ENCODE measurements at regions not wholly inside any gene's neighbourhood (a gene's known extent, or its start where the extent isn't known, plus 50 kb on each side); places are given as distances from the start of the nearest gene placed in this dataset.

DNA sequence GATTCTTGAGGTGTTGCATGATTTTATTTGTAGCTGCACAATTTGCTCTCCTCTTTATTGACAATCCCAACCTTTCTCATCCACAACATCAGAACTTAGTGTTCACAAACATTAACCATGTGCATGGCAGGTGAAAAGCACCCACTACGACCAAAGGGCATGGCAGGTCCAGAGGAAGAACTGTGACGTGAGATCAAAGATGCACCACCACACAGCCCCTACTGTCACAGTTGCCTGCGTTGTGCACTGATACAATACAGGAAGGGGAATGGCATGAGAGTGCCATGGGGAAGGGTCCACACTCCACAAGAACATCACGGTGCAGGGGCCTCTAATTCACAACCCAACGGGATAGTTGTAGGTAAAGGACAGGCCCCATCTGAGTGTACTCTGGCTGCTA is 217.1 kb upstream of the PFKP start:
- DNase-seq, result no peak

DNA sequence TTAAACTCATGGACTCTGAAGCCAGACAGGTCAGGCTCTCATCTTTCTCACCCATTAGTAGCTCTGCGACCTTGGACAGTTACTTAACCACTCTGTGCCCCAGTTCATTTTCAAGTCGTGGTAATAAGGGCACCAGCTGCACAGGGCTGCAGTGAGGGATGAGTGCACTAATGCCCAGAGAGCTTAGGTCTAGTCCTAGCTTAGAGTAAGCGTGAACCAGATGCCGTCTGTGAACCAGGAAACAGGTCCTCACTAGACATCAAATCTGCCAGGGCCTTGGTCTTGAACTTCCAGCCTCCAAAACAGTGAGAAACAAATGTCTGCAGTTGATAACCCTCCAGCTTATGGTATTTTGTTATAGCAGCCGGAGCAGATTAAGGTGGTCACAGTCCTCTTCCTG is 222.4 kb upstream of the PFKP start:
- DNase-seq, result no peak

DNA sequence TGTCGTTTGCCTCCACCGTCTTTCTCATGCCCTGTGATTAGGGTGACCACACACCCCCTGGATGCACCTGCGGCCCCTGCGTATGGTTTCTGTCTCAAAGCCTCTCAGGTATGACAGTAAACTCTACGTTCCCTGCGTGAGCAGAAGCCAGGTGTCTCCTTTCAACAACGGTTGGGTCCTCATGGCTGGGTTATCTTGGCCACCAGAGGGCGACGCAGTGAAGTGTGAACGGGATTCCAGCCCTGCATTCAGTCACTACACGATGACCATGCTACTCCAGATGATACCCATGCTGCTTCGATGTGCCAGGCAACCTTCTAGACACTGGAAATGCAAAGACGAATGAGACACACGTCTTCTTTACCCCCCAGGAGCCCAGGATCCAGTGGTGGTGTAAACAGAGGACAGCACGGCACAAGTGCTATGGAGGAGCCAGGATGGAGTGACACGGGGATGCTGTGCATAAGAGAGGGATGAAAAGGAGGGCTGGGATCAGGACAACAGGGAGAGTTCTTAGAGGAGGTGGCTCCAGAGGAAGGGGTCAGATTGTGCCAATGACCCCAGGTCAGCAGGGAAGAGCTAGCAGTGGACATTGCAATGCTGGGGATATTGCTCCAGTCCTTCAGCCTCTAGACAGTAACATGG is 228.1 kb upstream of the PFKP start:
- peak; percentile 39 for DNase-seq

DNA sequence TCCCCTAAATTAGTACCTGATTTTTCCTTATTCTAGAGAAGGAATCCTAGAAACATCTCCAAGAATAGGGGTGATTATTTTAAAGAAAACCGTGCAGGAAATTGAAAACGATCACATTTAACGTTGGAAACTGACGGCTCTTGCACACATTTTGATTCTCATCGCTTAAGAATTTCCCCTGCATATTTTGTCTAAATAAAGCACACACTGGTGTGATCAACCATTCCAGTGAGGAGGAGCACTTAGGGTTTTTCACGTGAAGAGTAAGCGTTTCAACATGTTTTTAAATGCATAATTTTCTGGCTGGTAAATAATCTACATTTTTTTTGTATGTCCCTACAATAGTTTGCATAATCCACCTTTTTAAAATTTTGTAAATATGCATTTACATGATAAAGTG is 229.7 kb upstream of the PFKP start:
- DNase-seq, result no peak

DNA sequence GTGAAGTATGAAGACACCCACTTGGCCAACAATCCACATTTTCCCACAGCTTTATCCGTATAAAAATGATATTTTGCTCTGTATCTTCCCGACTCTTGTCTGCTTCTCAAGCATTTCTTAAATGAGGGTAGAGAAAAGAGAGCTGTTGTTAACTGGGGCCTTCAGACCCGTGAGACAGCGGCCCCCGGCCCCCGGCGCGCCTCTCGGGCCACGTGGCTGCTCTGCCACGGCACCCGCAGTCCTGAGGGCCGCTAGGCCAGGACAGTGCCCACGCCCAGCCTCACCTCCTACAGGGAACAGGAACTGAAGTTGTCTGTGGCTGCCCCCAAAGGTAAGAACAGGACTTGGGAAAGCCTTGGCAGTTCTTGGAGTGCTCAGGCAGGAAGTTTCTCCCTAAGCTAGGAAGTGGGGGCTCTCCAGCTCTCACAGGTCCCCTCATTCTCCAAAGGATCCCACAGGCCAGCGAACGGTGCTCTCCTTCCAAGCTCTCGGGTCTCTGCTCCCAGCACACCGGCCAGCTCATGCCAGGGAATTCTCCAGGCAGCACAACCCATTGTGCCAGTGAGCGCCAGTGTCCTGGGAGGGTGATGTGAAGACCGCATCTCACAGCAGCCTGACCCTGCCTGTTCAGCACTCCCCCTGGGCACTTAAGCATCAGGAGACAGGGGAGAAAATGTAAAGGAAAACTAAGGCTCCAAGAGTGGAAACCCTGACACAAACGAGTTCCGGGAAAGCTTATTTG is 230.3 kb upstream of the PFKP start:
- DNase-seq, result no peak

DNA sequence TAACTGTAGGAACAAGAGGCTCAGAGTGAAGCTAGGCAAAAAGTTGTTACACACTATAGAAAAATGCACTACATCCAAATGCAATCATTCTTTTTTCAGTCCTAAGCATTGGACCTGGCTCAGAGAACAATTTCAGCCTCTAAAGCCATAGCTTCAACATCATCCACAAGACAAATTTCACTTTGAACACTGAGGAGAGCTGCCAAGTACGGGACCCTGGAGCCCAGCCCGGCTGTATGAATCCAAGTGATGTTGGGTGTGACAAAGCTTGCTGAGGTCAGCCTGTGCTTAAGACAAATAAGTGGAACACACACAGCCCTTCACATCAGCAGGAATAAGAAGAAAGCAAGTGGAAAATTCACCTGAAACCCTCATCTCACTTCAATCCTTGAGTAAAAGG is 233.1 kb upstream of the PFKP start:
- DNase-seq, result no peak

DNA sequence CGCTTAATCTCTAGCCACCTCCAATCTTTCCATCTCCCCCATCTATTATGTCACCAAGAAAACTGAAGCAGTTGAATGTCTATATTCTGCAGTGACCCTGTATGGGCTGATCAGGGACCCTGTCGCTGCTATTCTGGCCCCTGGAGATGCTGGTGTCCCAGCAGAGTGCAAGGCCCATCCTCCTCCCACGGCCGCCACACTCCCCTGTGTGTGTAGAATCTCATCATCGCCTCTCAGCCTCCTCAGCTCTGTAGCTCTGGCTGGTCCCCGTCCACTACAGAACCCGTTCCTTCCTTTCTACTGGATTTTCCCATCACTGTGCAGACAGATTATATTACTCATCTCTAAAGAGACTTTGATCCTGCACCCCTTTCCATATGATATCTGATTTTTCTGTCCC is 235.8 kb upstream of the PFKP start:
- no peak for DNase-seq

DNA sequence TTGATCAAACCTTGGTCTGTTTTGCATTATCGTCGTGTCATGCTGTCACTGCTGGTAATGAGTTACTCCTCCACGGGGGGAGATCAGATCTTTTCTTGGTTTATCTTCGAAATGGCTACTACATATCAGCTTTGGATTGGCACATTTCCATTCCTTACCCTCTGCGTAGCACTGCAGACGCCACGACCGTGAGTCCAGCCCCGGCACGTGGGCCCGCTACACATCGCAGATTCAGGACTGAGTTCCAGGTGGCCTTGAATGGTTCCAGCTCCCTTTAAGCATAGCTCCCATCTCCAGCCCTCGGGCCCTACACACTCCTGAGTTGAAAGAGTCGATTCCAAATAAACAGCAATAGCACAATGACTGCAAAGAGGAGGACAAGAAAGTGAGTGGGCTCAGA is 238.6 kb upstream of the PFKP start:
- no peak for DNase-seq

DNA sequence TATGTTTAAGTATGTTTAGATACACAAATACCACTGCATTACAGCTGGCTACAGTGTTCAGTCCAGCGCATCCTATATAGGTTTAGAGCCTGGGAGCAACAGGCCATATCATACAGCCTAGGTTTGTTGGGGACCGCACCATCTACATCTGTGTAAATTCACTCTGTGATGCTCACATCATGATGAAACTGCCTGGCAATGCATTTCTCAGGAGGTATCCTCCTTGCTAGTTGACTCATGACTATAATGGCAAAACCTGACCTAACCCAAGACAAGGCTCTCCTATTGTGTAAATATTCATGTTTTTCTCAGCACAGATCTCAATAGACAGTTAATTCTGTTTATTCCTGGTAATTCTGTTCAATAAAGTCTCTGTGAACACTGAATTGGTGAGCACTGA is 240.7 kb upstream of the PFKP start:
- no peak for DNase-seq

DNA sequence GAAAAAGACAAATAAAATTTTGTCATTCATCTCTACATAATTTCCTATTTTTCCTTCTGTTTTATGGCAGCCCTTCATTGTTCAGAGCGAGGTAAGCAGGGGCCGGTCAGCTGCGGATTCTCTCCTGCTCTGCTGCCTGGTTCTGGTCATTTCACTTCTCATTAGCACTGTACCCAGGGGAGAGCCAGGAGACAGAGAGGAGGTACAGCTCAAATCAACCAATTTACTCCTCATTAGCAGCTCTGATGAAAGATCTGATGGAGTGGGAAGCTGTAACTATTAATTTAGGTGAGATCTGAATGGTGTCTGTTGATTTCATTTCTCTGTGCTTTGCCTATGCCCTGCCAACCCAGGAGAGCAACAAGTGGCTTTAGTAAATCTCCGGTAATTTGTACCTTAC is 241.5 kb upstream of the PFKP start:
- no peak for DNase-seq

DNA sequence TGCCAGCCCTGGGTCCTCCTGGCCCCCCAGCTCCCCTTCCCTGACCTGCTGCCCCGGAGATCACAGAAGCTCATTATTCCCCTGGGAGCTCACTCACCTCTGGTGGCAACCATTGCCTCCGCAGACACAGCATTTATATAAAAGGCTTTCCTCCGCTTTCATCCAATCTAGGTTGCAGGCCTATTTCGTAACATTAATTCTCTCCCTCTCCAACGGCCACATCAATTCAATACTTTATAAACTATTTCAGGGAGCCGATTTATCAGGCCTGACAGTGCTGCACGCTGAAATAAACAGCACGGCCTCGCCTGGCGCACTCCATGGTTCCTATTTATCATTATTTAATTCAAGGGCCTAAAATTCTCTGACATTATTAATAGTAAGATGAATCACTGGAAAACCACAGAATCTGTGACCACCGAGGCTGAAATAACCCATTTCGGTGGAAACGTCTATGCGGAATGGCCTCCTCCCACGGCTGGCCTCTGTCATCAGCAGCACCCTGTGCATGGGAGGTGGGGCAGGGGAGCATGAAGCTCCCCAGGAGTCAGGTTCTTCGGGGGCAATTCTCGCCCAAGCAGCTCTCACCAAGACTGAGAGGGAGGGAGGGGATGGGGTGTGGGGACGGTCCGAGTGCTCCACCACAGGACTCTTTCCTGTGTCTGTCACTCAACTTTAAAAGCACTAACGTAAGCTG is 249.3 kb upstream of the PFKP start:
- DNase-seq, result no peak

DNA sequence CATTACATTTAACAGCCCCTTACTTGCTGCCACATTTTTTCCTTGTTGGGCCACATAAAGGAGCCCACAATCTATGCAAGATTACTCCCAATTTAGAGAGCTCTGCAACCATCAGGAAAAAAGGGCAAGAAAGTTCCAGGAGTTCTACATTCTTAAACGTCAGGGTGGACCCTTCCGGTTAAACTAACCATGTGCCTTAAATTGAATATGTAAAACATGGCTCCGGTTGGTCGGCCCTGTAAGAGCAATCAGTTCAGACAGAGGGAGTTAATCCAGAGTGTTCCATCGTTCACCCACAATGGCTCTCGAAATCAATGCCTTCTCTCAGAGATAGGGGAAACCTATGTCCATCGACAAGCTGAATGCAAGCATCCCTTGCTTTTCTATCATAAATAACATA is 253.7 kb upstream of the PFKP start:
- no peak for DNase-seq

DNA sequence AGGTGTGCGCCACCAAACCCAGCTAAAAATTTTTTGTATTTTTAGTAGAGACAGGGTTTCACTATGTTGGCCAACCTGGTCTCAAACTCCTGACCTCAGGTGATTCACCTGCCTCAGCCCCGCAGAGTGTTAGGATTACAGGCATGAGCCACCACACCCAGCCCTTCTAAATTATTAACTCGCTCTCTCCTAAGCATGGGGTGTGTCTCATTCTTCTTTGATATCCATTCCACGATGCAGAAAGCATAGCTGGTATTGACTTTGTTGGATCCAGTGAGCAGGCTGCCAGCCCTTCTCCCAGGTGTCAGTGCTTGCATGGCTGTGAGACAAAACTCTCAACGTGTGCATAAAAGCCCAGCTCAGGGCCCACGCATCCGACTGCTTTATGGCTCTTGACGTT is 254.1 kb upstream of the PFKP start:
- DNase-seq, result no peak

DNA sequence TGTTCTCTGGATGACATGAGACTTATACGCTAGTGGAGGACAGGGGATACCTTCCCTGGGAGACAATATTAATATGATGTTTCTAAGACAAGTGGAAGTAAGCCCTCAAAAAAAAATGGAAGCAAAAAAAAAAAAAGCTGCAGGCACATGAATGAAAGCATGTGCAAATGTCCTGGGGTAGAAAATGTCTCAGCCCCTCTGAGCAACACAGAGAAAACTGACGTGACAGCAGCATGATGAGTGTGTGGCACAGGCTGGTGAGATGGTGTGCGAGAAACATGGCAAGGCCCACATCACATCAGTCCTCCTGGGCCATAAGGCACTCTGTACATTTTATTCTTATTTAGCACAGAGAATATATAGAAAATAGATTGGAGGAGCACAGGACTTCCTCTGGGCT is 254.7 kb upstream of the PFKP start:
- DNase-seq, result no peak

DNA sequence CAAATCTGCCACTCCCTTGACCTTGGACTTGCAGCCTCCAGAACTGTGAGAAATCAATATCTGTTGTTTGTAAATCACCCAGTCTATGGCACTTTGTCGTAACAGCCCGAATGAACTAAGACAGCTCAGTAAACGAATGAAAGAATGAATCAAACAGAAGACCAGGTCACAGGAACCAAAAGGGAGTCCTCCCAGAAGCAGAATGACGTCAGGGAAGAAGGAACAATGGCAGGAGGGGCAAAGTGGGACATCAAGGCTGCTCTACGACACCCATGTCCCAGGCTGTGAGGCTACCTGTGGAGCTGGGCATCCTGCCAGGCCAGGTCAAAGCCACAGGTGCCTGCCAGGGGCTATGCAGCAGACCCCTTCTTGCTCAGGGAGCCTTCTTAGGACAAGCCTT is 267.2 kb upstream of the PFKP start:
- no peak for DNase-seq

DNA sequence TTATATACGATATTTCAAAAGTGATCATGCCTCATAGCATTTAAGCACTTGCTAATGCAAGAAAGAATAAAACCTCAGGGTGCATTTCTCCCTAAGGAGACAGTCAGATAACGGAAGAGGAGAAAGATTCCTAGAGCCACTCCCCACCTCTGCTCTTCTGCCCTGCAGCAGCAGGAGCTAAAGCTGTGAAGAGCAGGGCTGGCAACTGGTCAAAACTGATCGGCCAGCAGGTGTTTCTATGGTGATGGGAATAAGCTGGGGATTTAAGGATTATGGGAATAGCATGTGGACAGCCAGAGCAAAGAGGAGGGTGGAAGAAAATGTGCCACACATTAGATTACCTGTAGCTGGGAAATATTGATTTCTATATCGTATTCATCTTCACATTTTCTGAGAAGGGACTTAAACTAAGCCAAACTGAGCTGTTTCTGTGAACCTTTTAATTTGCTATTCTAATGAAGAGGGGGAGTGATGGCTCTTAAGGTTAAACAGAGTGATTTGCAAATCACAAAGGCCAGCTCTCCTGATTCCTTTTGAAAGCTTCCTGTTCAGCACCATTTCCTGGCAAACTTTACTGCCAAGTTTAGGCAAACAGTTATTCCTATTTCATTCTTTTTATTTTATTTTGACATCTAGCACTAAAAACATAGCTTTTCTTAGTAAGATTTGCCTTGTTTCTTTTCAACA is 268.9 kb upstream of the PFKP start:
- no peak for DNase-seq

DNA sequence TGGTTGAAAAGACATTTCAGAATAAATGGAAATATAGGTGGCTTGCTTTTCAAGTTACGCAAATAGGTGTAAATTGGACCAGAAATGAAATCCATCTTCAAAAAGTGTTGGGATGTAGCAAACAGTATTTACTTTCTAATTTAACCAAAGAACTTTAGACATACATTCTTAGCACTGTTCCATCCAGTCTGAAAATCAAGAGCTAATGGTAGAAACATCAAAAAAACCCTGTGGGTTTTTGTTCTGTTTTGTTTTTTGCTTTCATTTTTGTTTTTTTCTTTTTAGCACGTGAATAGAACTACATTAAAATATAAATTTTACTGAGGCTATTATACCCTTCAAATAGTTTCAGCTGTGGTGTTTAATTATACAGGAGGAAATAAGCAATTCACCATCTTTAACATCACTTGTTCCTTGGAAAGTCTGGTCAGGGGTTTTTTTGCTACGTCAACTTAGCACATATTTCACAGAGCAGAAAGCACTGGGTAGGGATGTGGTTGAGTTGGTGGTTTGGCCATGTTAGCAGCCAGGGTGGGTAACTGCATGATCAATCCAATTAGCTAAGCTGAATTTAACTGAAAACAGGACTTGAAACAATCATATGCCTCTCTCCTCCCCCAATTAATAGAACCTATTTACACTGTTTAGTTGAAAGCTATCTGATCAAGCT is 275.4 kb upstream of the PFKP start:
- DNase-seq, result no peak

DNA sequence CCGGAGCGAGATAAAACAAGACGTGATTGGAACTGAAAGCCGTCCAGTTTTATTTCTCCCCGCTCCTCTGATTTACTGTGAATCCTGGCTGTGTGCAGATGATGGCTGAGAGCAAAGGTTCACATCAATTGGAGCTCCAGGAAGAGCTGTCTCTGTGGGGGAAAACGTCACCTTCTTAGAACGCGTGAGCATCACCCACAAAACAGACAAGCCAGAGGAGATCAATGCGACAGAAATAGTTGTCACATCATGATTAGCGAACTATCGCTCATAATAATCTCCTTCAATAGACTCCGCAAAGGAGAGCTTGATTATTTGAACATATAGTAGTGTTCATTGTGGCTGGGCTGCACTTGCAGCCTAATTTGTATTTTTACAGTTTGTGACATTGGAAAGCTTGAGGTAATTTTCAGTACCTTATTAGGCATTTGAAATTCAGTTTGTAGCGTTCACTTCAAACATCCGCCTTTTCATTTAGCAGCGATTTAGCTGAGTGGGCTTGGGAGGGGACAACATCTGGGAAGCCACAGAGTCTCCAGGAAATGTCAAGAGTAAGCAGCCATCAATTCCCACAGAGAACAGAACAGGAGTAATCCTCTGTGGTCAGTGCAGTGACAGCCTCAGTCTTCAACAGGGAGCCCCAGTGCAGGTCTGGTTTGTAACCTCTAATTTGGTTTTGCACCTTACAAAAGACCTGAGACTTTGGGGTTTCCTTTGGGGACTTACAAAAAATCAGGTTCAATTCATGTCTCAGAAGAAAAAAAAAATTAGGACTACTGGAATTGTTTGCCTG is 276.8 kb upstream of the PFKP start:
- DNase-seq, result no peak

DNA sequence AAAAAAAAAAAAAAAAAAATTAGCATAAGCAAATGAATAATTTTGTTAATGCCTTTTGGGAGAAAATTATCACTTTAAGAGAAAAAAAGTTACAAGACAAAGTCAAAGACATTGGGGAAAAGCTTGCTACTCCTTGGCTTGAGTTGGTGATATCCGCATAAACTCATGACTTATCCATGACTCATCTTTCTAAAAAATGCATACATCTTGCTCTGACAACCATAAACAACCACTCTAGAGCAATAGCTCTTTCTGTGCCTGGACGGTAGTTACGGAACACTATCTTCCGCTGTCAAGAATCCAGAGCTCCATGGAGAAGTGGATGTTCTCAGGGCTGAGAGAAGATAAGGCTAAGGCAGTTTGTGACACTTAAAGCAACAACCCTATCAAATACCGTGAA is 281.1 kb upstream of the PFKP start:
- DNase-seq, result no peak

DNA sequence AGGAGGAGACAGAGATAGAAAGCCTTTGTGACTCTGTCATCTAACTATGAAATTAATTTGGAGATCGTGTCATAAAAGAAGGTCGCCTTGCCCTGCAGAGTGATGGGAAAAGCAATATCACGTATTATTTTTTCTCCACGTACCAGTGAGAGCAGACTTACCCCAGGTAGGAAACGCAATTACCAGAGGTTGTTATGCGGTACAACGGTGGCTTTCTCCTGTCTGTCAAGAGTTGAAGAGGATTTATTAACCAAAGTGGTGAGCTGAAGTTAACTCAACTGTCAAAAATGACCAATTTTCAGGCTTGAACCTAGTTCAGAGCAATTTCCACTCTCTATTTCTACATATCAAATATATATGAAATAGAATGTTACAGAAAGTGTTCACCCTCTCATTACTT is 282.6 kb upstream of the PFKP start:
- no peak for DNase-seq

DNA sequence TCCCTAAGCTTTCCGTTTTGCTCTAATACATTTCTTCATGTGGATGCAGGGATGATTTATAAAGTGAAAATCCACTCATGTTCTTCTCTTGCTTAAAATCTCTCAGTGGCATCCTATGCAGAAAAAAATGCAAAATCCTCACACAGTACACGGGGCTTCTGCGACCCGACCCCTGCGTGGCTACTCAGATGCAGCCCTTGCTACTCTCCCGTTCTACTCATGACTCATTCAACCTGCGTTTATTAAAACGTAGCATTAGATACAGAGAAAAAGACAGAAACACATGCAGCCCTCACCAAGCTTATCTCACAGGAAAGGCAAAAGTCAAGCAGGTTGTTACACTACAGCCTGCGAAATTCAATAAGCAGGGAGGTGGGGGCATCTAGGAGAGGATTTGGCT is 284.4 kb upstream of the PFKP start:
- no peak for DNase-seq

DNA sequence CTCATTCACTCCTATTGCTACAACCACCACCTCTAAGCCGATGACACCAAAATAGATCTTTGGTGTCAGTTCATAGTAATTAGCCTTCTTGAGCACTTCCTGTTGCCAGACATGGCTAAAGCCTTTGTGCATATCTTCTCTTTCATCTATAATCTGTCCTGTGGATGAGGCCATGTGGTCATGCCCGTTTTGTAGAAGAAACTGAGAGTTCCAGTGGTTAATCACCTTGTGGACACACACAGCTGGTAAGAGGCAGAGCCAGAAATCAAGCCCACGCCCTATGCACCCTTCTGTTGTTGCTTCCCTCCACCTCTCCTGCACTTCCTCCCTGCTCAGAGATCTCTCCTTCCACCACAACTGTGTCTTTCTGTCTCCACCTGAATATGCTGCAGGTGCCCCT is 285.1 kb upstream of the PFKP start:
- DNase-seq, result no peak

All from activated CD4-positive, CD25-positive, alpha-beta regulatory T cell treated with anti-CD3 and anti-CD28 coated beads, Interleukin-2, amount 50 U/mL, for 72 hours (primary cell).